KG1 (cell line): ENCODE measurements at regions not wholly inside any gene's neighbourhood (a gene's known extent, or its start where the extent isn't known, plus 50 kb on each side); places are given as distances from the start of the nearest gene placed in this dataset.

Experiments
- DNase-seq: peaks from one replicate; lab custom pipeline; 2025; lab: John Stamatoyannopoulos, UW

- no peak for DNase-seq
Observed at GRCh38 chr11:28981381-28981780, 873.2 kb downstream of the METTL15 start.

DNA sequence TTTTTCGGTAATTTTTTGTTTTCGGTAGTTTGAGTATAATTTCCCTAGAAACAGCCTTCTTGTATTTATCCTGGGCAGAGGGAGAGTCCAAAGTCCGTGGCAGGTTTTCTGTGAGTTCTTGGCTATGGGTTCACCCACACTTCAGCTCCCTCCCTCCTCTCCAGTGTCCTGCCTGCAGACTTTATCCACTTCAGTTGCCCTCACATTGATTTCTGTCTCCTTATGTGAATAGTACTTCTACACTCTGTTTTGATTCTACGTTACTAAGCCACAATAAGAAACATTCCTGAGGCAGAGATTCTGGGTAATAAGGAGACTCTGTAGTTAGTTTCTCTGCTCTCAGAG is 868.6 kb downstream of the METTL15 start:
- no peak for DNase-seq

- DNase-seq: no peak
Observed at GRCh38 chr11:28976012-28976800, 868.0 kb downstream of the METTL15 start.

- no peak for DNase-seq
Observed at GRCh38 chr11:28969832-28970231, 861.6 kb downstream of the METTL15 start.

DNA sequence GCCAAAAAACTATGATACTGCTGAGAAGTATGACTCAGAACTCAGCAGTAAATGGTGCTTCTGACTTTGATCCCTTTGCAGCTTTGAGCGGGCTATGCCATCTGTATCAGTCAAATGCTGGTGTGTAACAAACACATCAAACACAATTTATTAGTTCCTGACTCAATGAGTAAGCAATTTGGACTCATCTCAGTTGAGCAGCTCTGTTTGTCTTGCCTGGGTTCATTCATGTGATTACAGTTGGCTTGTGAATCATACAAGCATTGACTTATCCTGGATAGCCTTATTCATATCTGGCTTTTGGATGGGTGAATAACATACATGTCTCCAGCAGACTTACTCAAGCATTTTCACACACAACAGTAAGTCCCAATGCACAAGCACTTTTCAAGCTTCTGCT is 858.8 kb downstream of the METTL15 start:
- DNase-seq: no peak

GRCh38 chr11:28965819-28966218 is 857.6 kb downstream of the METTL15 start:
- DNase-seq: no peak

DNA sequence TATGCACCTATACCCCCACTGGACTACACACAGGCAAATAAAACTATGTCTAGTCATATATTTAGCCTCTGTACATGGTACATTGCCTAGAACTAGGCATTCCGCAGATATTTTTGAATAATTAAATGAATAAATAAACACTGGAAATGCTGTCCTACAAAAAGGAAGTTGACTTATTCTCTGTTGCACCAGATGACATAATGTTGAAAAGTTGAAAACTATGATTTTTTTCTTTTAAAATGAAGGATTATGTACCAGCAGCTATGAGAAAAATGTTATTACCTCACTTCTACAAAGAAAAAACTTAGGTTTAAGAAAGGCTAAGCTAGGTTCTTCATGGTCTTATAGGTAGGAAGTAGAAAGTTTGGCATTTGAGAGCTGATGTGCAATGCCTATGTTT is 856.6 kb downstream of the METTL15 start:
- DNase-seq: no peak

GRCh38 chr11:28963187-28963586 is 855.0 kb downstream of the METTL15 start:
- no peak for DNase-seq

DNA sequence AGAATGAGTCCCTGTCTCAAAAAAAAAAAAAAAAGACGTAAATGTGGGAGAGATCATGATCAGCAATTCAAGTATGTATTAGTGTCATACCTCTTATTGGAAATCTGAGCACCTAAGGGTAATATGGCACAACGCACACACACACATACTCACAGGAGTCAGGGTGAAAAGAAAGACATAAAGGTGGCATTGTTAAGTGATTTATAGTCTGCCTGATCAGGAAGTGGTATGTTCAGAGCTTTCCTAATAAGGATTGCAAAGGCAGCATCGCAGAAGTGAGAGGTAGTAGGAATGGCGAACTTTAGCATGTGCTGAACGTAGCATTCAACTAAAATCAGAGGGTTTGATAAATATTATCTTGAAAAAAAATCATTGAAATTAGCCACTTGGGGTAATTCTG is 854.3 kb downstream of the METTL15 start:
- DNase-seq: no peak

- DNase-seq: no peak
Observed at GRCh38 chr11:28961726-28962125, 853.5 kb downstream of the METTL15 start.

GRCh38 chr11:28956446-28956845 is 848.3 kb downstream of the METTL15 start:
- no peak for DNase-seq

DNA sequence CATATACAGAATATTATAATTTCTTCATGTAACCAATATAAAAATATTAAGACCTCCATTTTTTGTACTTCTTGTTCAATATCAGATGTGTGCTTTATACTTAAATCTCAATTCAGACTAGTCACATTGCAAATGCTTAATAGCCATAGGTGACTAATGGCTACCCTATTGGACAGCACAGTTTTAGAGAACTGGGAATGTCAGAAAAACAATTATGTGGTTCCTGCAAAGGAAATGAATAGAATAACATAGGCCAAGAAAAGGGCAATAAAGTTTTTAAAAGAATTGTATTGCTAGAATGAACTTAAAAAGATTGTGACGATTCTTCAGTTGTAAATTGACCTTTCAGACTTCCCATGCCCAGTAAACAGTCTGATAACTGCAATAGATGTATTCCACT is 843.0 kb downstream of the METTL15 start:
- no peak for DNase-seq

- DNase-seq: no peak
Observed at GRCh38 chr11:28939381-28939780, 831.2 kb downstream of the METTL15 start.

- no peak for DNase-seq
Observed at GRCh38 chr11:28938091-28938490, 829.9 kb downstream of the METTL15 start.

- no peak for DNase-seq
Observed at GRCh38 chr11:28932940-28933339, 824.8 kb downstream of the METTL15 start.

- DNase-seq: no peak
Observed at GRCh38 chr11:28924004-28924403, 815.8 kb downstream of the METTL15 start.

DNA sequence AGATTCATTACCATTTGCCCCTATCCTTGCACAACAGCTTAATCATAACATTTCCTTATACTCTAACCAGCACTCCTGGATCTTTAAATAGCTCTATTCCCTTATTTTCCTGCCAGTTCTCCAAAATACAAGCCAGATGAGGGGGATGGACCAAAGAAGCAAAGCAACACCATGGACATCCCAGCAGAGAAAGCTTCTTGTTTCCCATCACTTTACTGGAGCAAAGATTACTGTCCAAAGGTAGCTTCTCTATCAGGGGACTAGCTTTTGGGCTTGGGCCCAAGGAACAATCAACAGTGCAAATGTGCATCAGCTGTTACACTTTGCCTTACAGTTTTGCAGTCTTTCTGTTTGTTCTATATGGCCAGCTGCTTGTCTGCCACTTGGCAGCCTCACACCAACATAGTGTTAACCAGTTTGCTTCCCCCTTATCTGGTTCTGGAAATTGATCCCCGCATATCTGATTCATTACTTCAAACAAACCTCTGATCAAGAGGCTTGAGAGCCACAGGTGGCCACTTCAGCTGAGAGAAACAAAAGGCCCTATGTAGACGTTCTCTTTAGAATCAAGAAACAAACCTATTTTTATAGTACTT is 814.3 kb downstream of the METTL15 start:
- DNase-seq: no peak

- no peak for DNase-seq
Observed at GRCh38 chr11:28919194-28919593, 811.0 kb downstream of the METTL15 start.

- DNase-seq: no peak
Observed at GRCh38 chr11:28913883-28914282, 805.7 kb downstream of the METTL15 start.

GRCh38 chr11:28911829-28912228 is 803.6 kb downstream of the METTL15 start:
- DNase-seq: no peak

DNA sequence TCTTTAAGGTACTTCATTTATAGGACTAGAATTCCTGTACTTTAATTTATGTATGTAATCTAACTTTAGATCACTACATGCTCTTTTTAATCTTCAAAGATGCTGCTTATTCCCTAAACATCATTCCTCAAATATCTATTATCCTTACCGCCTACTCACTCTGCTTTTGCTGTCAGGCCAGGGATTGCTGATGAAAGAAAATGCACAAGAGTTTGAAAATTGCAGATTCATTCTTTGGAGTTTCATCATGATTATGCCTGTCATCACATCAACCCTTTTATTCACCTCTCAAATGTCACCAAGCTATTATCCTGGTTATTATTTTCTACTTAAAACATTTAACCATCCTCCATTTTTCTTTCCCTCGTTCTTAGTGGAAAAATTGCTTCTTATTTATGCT is 802.7 kb downstream of the METTL15 start:
- no peak for DNase-seq

- no peak for DNase-seq
Observed at GRCh38 chr11:28903716-28904115, 795.5 kb downstream of the METTL15 start.

GRCh38 chr11:28900427-28900826 is 792.2 kb downstream of the METTL15 start:
- no peak for DNase-seq

DNA sequence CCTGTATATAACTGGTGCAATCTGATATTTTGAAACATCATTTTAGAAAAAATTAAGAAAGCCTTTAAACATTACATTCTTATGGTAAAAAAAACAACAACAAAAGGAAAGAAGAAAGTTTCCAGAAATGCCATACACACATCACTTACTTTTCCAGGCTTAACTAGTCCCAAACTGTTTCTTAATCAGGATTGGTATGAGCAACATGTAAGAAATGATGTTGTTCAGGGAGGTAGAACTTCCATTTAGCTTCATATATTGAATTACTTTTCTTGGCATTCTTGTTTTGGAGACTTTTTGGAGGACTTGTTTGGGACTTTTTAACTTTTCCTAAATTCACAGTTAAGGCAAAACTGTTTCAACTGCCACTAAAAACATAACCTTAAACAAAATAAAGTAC is 791.5 kb downstream of the METTL15 start:
- no peak for DNase-seq
